MM.1S (cell line): ENCODE measurements at regions not wholly inside any gene's neighbourhood (a gene's known extent, or its start where the extent isn't known, plus 50 kb on each side); places are given as distances from the start of the nearest gene placed in this dataset.
A peak's percentile ranks its signal among the peaks of the same experiment; 100 is the strongest.

Experiments
- DNase-seq: peaks from one replicate; pipeline ENCODE4 v3.0.0-alpha.2; 2015
- H2AFZ ChIP-seq: fragments of 300-600 bp; sonication (generic); 2 replicates; pipeline ENCODE4 v1.6.0; 2016; ENCODE audit warnings: antibody characterized with exemption, low read length
- H3F3A ChIP-seq: fragments of 300-600 bp; sonication (generic); 2 replicates; pipeline ENCODE4 v1.6.1; 2016; ENCODE audit warnings: mild to moderate bottlenecking, antibody characterized with exemption, low read length, moderate library complexity, mixed read lengths; ENCODE audit not compliant: insufficient read depth
- H3K27ac ChIP-seq: fragments of 300-600 bp; sonication (generic); 2 replicates; pipeline ENCODE4 v1.5.1; 2016; ENCODE audit warnings: mild to moderate bottlenecking, low read length
- H3K27me3 ChIP-seq: fragments of 300-600 bp; sonication (generic); replicated peaks from 2 replicates; pipeline ENCODE4 v1.6.0; 2016; ENCODE audit warnings: low read length; ENCODE audit not compliant: insufficient read depth
- H3K36me3 ChIP-seq: fragments of 300-600 bp; sonication (generic); replicated peaks from 2 replicates; pipeline ENCODE4 v1.6.1; 2016; ENCODE audit warnings: mild to moderate bottlenecking, low read length, mixed read lengths; ENCODE audit not compliant: insufficient read depth
- H3K4me1 ChIP-seq: fragments of 300-600 bp; sonication (generic); 2 replicates; pipeline ENCODE4 v1.6.1; 2016; ENCODE audit warnings: low read length, mixed read lengths
- H3K4me2 ChIP-seq: fragments of 300-600 bp; sonication (generic); 2 replicates; pipeline ENCODE4 v1.6.0; 2016; ENCODE audit warnings: low read depth, low read length
- H3K4me3 ChIP-seq: fragments of 300-600 bp; sonication (generic); 2 replicates; pipeline ENCODE4 v1.5.1; 2016; ENCODE audit warnings: low read length, mixed read lengths
- H3K79me2 ChIP-seq: fragments of 300-600 bp; sonication (generic); 2 replicates; pipeline ENCODE4 v1.6.1; 2016; ENCODE audit warnings: mixed run types, low read length, mixed read lengths
- H3K9ac ChIP-seq: fragments of 300-600 bp; sonication (generic); 2 replicates; pipeline ENCODE4 v1.6.1; 2016; ENCODE audit warnings: low read length, mixed read lengths
- H3K9me2 ChIP-seq: fragments of 300-600 bp; sonication (generic); replicated peaks from 2 replicates; pipeline ENCODE4 v1.6.1; 2016; ENCODE audit warnings: mild to moderate bottlenecking, low read length, mixed read lengths; ENCODE audit not compliant: insufficient read depth
- H3K9me3 ChIP-seq: fragments of 300-600 bp; sonication (generic); replicated peaks from 2 replicates; pipeline ENCODE4 v1.6.1; 2016; ENCODE audit warnings: mild to moderate bottlenecking, low read length, mixed read lengths; ENCODE audit not compliant: insufficient read depth
- H4K20me1 ChIP-seq: fragments of 300-600 bp; sonication (generic); 2 replicates; pipeline ENCODE4 v1.6.1; 2016; ENCODE audit warnings: mild to moderate bottlenecking, low read length, moderate library complexity, mixed read lengths; ENCODE audit not compliant: insufficient read depth
- CTCF ChIP-seq: fragments of 300-600 bp; sonication (generic); IDR thresholded peaks from 2 replicates; pipeline ENCODE4 v1.5.1; 2016; ENCODE audit warnings: antibody characterized with exemption, low read length, mixed read lengths
- EZH2 ChIP-seq: fragments of 300-600 bp; sonication (generic); optimal IDR thresholded peaks from 2 replicates; pipeline ENCODE3; 2017; ENCODE audit warnings: low read depth, mild to moderate bottlenecking, antibody characterized with exemption, low read length, mixed read lengths
- EZH2phosphoT487 ChIP-seq: fragments of 300-600 bp; sonication (generic); IDR thresholded peaks from 2 replicates; pipeline ENCODE4 v1.6.1; 2018; ENCODE audit warnings: antibody characterized with exemption, low read length

GRCh38 chr3:64382153-64382552 lies 156.9 kb upstream of the PRICKLE2 start:
- Histone ChIP-seq H3K4me3 (no peak overlapping the region), H3K4me1 (peaks cover 10% of the 10 kb centered on the region), H4K20me1 (no peaks in the 10 kb centered on the region), H3K79me2 (no peaks in the 10 kb centered on the region), H3K9me3 (no peaks in the 10 kb centered on the region), H3K36me3 (no peaks in the 10 kb centered on the region), H3K9me2 (no peaks in the 10 kb centered on the region), H3K4me2 (no peak overlapping the region), H3K27me3 (no peaks in the 10 kb centered on the region), H2AFZ (no peak overlapping the region), H3K27ac (no peak overlapping the region), H3K9ac (no peak overlapping the region), H3F3A (no peaks in the 10 kb centered on the region)
- DNase-seq: no peak
- TF ChIP-seq EZH2phosphoT487 (no peak), EZH2 (no peak)

GRCh38 chr3:64381367-64381766 lies 156.1 kb upstream of the PRICKLE2 start:
- Histone ChIP-seq H3K4me2 (no peak overlapping the region), H3K9me2 (no peaks in the 10 kb centered on the region), H3K4me1 (peaks cover 8% of the 10 kb centered on the region; the same call in 1 of the 2 replicates), H3K27ac (no peak overlapping the region), H3K4me3 (no peak overlapping the region), H3K27me3 (no peaks in the 10 kb centered on the region), H4K20me1 (no peaks in the 10 kb centered on the region), H3K9me3 (no peaks in the 10 kb centered on the region), H3F3A (no peaks in the 10 kb centered on the region), H3K9ac (no peak overlapping the region), H3K36me3 (no peaks in the 10 kb centered on the region), H3K79me2 (no peaks in the 10 kb centered on the region), H2AFZ (no peak overlapping the region)
- TF ChIP-seq CTCF (no peak), EZH2 (no peak), EZH2phosphoT487 (no peak)
- DNase-seq: peak; percentile 39

DNA sequence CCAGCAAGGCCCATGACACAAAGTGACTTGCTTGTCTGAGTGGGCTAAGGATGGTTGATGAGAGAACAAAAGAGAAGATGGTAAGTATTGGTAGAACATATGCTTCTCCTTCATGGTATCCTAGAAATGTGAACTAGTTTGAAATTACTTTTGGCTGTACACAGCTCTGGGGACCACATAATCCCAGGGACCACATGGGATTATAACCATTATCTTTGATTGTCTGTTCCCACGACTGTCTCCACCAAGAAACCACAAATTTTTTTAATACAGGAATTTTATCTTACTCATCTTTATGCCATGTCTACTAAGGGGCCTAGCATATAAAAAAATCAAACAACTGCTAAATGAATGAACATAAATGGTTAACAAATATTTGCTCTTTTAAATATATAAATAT lies 155.3 kb upstream of the PRICKLE2 start:
- no peak overlapping the region for H3K4me2 ChIP-seq
- H3K27me3 ChIP-seq: no peaks in the 10 kb centered on the region
- no peak overlapping the region for H3K9ac ChIP-seq
- H3K4me3 ChIP-seq: no peak overlapping the region
- DNase-seq: no peak
- no peaks in the 10 kb centered on the region for H3K36me3 ChIP-seq
- H3K4me1 ChIP-seq: peaks cover 8% of the 10 kb centered on the region; the same call in 1 of the 2 replicates
- H4K20me1 ChIP-seq: no peaks in the 10 kb centered on the region
- no peaks in the 10 kb centered on the region for H3K9me3 ChIP-seq
- H2AFZ ChIP-seq: no peak overlapping the region
- H3K27ac ChIP-seq: no peak overlapping the region
- H3K9me2 ChIP-seq: no peaks in the 10 kb centered on the region
- H3F3A ChIP-seq: no peaks in the 10 kb centered on the region
- TF ChIP-seq EZH2 (no peak), CTCF (no peak)
- H3K79me2 ChIP-seq: no peaks in the 10 kb centered on the region

DNA sequence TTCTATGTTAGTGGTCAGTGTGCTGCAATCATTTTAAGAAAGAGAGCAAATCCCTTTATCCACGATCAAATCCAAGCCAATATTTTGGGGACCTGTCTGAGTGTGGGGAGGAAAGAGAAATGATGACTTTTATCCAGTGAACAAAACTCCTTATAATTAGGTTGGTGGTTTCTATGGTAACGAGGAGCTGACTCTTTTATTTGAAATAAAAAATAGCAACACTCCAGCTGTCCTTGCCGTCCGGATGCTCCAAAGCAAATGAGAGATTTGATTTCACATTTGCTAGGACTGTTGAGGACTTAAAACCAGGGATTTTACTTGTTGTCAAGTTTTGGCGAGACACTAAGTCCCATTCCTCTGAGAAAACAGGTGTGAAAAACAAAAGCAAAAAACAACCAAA lies 154.0 kb upstream of the PRICKLE2 start:
- no peaks in the 10 kb centered on the region for H3K27me3 ChIP-seq
- TF ChIP-seq EZH2phosphoT487 (no peak), CTCF (no peak), EZH2 (no peak)
- H3F3A ChIP-seq: no peaks in the 10 kb centered on the region

More for the DNA sequence above, 154.0 kb upstream of the PRICKLE2 start:
- Histone ChIP-seq H3K9me2 (no peaks in the 10 kb centered on the region), H3K9me3 (no peaks in the 10 kb centered on the region), H3K27ac (no peak overlapping the region), H4K20me1 (no peaks in the 10 kb centered on the region), H3K4me2 (no peak overlapping the region), H3K9ac (no peak overlapping the region), H3K79me2 (no peaks in the 10 kb centered on the region), H2AFZ (no peak overlapping the region), H3K36me3 (no peaks in the 10 kb centered on the region), H3K4me1 (peaks cover 8% of the 10 kb centered on the region; the same call in 1 of the 2 replicates), H3K4me3 (no peak overlapping the region)
- DNase-seq: no peak
